ENCODE measurements at regions not wholly inside any gene's neighbourhood (a gene's known extent, or its start where the extent isn't known, plus 50 kb on each side); places are given as distances from the start of the nearest gene placed in this dataset.

DNA sequence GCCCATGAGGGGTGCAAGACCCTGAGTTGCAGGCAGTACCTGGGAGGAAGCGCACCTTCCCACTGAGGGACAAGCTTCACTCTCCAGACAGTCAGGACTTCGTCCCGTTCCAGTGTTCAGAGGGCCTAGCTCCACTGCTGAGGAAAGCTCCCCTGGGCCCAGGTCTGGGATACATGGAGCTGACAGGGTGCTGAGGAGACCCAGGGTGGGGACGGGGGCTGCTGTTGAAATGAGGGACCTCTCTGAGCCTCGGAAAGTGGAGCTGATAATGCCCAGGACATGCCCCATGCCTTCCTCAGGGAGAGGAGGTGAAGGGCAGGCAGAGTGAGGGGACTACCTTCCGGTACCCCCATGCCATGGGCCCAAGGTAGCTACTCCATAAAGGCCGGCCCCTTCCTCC lies 169.2 kb upstream of the MYCN start:
- no peak for DNase-seq (ENCODE audit: low read depth in 1 of 2, low spot score in 1 of 2)
- no peak overlapping the region for H3K4me3 ChIP-seq (replicated peaks; ENCODE audit: insufficient read depth, low read length)
- TF ChIP-seq, protein P1, sequence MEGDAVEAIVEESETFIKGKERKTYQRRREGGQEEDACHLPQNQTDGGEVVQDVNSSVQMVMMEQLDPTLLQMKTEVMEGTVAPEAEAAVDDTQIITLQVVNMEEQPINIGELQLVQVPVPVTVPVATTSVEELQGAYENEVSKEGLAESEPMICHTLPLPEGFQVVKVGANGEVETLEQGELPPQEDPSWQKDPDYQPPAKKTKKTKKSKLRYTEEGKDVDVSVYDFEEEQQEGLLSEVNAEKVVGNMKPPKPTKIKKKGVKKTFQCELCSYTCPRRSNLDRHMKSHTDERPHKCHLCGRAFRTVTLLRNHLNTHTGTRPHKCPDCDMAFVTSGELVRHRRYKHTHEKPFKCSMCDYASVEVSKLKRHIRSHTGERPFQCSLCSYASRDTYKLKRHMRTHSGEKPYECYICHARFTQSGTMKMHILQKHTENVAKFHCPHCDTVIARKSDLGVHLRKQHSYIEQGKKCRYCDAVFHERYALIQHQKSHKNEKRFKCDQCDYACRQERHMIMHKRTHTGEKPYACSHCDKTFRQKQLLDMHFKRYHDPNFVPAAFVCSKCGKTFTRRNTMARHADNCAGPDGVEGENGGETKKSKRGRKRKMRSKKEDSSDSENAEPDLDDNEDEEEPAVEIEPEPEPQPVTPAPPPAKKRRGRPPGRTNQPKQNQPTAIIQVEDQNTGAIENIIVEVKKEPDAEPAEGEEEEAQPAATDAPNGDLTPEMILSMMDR (IDR thresholded peaks at IDR 0.05; ENCODE audit: insufficient read depth, low read length), result no peak
- TF ChIP-seq, protein P2, sequence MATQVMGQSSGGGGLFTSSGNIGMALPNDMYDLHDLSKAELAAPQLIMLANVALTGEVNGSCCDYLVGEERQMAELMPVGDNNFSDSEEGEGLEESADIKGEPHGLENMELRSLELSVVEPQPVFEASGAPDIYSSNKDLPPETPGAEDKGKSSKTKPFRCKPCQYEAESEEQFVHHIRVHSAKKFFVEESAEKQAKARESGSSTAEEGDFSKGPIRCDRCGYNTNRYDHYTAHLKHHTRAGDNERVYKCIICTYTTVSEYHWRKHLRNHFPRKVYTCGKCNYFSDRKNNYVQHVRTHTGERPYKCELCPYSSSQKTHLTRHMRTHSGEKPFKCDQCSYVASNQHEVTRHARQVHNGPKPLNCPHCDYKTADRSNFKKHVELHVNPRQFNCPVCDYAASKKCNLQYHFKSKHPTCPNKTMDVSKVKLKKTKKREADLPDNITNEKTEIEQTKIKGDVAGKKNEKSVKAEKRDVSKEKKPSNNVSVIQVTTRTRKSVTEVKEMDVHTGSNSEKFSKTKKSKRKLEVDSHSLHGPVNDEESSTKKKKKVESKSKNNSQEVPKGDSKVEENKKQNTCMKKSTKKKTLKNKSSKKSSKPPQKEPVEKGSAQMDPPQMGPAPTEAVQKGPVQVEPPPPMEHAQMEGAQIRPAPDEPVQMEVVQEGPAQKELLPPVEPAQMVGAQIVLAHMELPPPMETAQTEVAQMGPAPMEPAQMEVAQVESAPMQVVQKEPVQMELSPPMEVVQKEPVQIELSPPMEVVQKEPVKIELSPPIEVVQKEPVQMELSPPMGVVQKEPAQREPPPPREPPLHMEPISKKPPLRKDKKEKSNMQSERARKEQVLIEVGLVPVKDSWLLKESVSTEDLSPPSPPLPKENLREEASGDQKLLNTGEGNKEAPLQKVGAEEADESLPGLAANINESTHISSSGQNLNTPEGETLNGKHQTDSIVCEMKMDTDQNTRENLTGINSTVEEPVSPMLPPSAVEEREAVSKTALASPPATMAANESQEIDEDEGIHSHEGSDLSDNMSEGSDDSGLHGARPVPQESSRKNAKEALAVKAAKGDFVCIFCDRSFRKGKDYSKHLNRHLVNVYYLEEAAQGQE (IDR thresholded peaks at IDR 0.05; ENCODE audit: insufficient replicate concordance, low read depth), result no peak
- TF ChIP-seq GABPA (IDR thresholded peaks at IDR 0.05; ENCODE audit: low read depth) (no peak), SPI1 (IDR thresholded peaks at IDR 0.05; ENCODE audit: borderline replicate concordance, low read depth) (no peak), POLR2AphosphoS5 (IDR thresholded peaks at IDR 0.05; ENCODE audit: low read depth) (no peak)
- no peak overlapping the region for H3K27ac ChIP-seq (replicated peaks)
- H3K27me3 ChIP-seq (ENCODE audit: insufficient read depth, poor library complexity, severe bottlenecking), result no peaks in the 10 kb centered on the region

DNA sequence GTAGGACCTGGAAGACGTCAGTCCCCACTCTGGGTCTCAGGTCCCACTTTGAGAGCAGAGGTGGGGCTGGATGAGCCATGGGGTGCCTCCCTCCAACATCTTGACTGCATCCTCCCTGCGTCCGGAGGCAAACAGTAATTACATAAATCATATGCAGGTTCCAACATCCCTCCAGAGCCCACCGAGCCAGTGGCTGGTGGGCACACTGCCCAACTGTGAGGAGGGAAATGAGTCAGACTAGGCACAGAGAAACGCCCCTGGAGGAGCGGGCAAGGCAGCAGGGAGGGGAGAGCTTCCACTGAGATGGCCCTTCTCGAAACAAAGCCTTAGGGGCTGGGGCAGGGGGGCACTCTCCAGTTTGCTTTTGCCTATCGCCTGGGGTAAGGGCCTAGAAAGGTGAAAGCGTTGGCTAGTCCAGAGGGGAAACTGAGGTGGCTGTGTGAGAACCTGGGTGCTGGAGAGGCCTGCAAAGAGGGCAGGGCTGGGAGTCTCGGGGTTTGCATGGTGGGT lies 168.2 kb upstream of the MYCN start:
- no peak overlapping the region for H3K27ac ChIP-seq (replicated peaks)
- TF ChIP-seq POLR2AphosphoS5 (IDR thresholded peaks at IDR 0.05; ENCODE audit: low read depth), result no peak
- TF ChIP-seq, protein P1 (IDR thresholded peaks at IDR 0.05; ENCODE audit: insufficient read depth, low read length), result no peak
- TF ChIP-seq, protein P2 (IDR thresholded peaks at IDR 0.05; ENCODE audit: insufficient replicate concordance, low read depth), result no peak
- H3K27me3 ChIP-seq (ENCODE audit: insufficient read depth, poor library complexity, severe bottlenecking), result no peaks in the 10 kb centered on the region
- DNase-seq (ENCODE audit: low read depth in 1 of 2, low spot score in 1 of 2), result no peak
- H3K4me3 ChIP-seq (replicated peaks; ENCODE audit: insufficient read depth, low read length), result no peak overlapping the region

DNA sequence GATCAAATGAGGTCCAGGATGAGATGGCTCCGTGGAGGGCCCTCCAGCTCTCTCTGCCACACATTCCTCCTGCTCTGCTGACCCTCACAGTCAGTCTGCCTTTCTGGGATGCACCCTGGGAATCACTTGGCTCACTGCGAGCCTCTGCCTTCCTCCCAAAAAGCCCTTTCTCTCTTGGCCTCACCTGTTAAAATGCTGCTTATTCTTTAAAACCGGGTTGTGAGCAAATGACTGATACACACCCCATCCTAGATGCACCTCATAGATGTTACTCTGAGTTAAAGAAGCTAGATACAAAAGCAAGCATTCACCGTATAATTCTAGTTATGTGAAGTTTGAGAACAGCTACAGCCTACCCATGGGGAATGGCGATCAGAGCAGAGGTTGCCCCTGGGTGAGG lies 167.7 kb upstream of the MYCN start:
- no peak for DNase-seq (ENCODE audit: low read depth in 1 of 2, low spot score in 1 of 2)
- H3K27me3 ChIP-seq (ENCODE audit: insufficient read depth, poor library complexity, severe bottlenecking), result no peaks in the 10 kb centered on the region
- no peak overlapping the region for H3K4me3 ChIP-seq (replicated peaks; ENCODE audit: insufficient read depth, low read length)
- H3K27ac ChIP-seq (replicated peaks), result no peak overlapping the region
- TF ChIP-seq GABPA (IDR thresholded peaks at IDR 0.05; ENCODE audit: low read depth) (no peak), SPI1 (IDR thresholded peaks at IDR 0.05; ENCODE audit: borderline replicate concordance, low read depth) (no peak), POLR2AphosphoS5 (IDR thresholded peaks at IDR 0.05; ENCODE audit: low read depth) (no peak)
- TF ChIP-seq, protein P1 (IDR thresholded peaks at IDR 0.05; ENCODE audit: insufficient read depth, low read length), result no peak
- TF ChIP-seq, protein P2 (IDR thresholded peaks at IDR 0.05; ENCODE audit: insufficient replicate concordance, low read depth), result no peak

Measured in HL-60 (cell line).